Neural progenitor cell (in vitro differentiated cells): ENCODE measurements at regions not wholly inside any gene's neighbourhood (a gene's known extent, or its start where the extent isn't known, plus 50 kb on each side); places are given as distances from the start of the nearest gene placed in this dataset.

ENCODE experiments used
- DNase-seq: peaks from one replicate; pipeline ENCODE4 v3.0.0-alpha.2; 2016; ENCODE audit warnings: low spot score
- H2AFZ ChIP-seq: fragments of 200-600 bp; sonication (generic); replicated peaks from 2 replicates; pipeline ENCODE4 v1.6.1; 2016; ENCODE audit warnings: antibody characterized with exemption
- H3F3A ChIP-seq: fragments of 200-600 bp; sonication (generic); 2 replicates; pipeline ENCODE4 v1.6.1; 2016; ENCODE audit warnings: antibody characterized with exemption, low read depth
- H3K27ac ChIP-seq: fragments of 200-600 bp; sonication (generic); 2 replicates; pipeline ENCODE4 v1.5.1; 2016; ENCODE audit warnings: mild to moderate bottlenecking
- H3K27me3 ChIP-seq: fragments of 200-600 bp; sonication (generic); 2 replicates; pipeline ENCODE4 v1.6.1; 2016; ENCODE audit warnings: mild to moderate bottlenecking, moderate library complexity
- H3K36me3 ChIP-seq: fragments of 200-600 bp; sonication (generic); 2 replicates; pipeline ENCODE4 v1.5.1; 2016
- H3K4me1 ChIP-seq: fragments of 200-600 bp; sonication (generic); 2 replicates; pipeline ENCODE4 v1.6.1; 2016; ENCODE audit warnings: mixed run types
- H3K4me2 ChIP-seq: fragments of 200-600 bp; sonication (generic); 2 replicates; pipeline ENCODE4 v1.6.1; 2016
- H3K4me3 ChIP-seq: fragments of 200-600 bp; sonication (generic); 2 replicates; pipeline ENCODE4 v1.5.1; 2016
- H3K79me2 ChIP-seq: fragments of 200-600 bp; sonication (generic); 2 replicates; pipeline ENCODE4 v1.6.1; 2016; ENCODE audit warnings: low read depth
- H3K9ac ChIP-seq: fragments of 200-600 bp; sonication (generic); 2 replicates; pipeline ENCODE4 v1.6.1; 2016
- H3K9me3 ChIP-seq: fragments of 200-600 bp; sonication (generic); 2 replicates; pipeline ENCODE4 v1.5.1; 2016; ENCODE audit warnings: low read depth
- H4K20me1 ChIP-seq: fragments of 200-600 bp; sonication (generic); 2 replicates; pipeline ENCODE4 v1.6.1; 2016; ENCODE audit warnings: low read depth
- H3K27ac Mint-ChIP-seq: 3 replicates; pipeline ENCODE4 v1.8.0; 2021; ENCODE audit warnings: mixed read lengths
- H3K27me3 Mint-ChIP-seq: 2 replicates; pipeline ENCODE4 v1.8.0; 2022; ENCODE audit warnings: low read depth, mild to moderate bottlenecking, inconsistent platforms, moderate library complexity, mixed read lengths; ENCODE audit not compliant: insufficient read depth
- H3K36me3 Mint-ChIP-seq: 3 replicates; pipeline ENCODE4 v1.8.0; 2021; ENCODE audit warnings: mixed read lengths
- H3K4me1 Mint-ChIP-seq: 3 replicates; pipeline ENCODE4 v1.8.0; 2021; ENCODE audit warnings: mixed read lengths
- H3K4me3 Mint-ChIP-seq: 3 replicates; pipeline ENCODE4 v1.8.0; 2021; ENCODE audit warnings: mild to moderate bottlenecking, moderate library complexity, mixed read lengths
- H3K9me3 Mint-ChIP-seq: 3 replicates; pipeline ENCODE4 v1.8.0; 2020; ENCODE audit warnings: mixed read lengths
- EZH2 ChIP-seq: fragments of 200-600 bp; sonication (generic); IDR thresholded peaks from 2 replicates; pipeline ENCODE4 v1.6.1; 2017; ENCODE audit warnings: antibody characterized with exemption, mild to moderate bottlenecking, moderate library complexity
- EZH2phosphoT487 ChIP-seq: fragments of 200-600 bp; sonication (generic); IDR thresholded peaks from 2 replicates; pipeline ENCODE4 v1.6.1; 2017; ENCODE audit warnings: antibody characterized with exemption
- TF ChIP-seq, protein P1 (sequence below): fragments of 200-600 bp; sonication (generic); IDR thresholded peaks from 2 replicates; pipeline ENCODE4 v1.5.1; 2017; ENCODE audit warnings: antibody characterized with exemption, mild to moderate bottlenecking

- no peaks in the 10 kb centered on the region for H3K79me2 ChIP-seq
- no peak overlapping the region for H3K27ac Mint-ChIP-seq
Observed at GRCh38 chr15:45751629-45752028, 116.8 kb downstream of the SQOR start.

GRCh38 chr15:45759936-45760335, 125.1 kb downstream of the SQOR start:
- Histone ChIP-seq H3K9me3 (no peaks in the 10 kb centered on the region), H3F3A (peaks cover 17% of the 10 kb centered on the region), H3K79me2 (no peaks in the 10 kb centered on the region), H3K4me1 (peaks cover 17% of the 10 kb centered on the region), H4K20me1 (no peaks in the 10 kb centered on the region), H3K4me3 (peak overlapping the region; percentile 2), H3K4me2 (peak overlapping the region; percentile 44), H2AFZ (no peak overlapping the region), H3K36me3 (no peaks in the 10 kb centered on the region), H3K9ac (no peak overlapping the region), H3K27ac (peak overlapping the region; percentile 48), H3K27me3 (no peaks in the 10 kb centered on the region)
- Mint-ChIP-seq H3K27me3 (peaks cover 2% of the 10 kb centered on the region), H3K4me3 (no peak overlapping the region), H3K36me3 (no peaks in the 10 kb centered on the region), H3K4me1 (peaks cover 21% of the 10 kb centered on the region), H3K27ac (peak overlapping the region; percentile 61), H3K9me3 (peaks cover 21% of the 10 kb centered on the region)
- DNase-seq, result peak; percentile 70
- peak; percentile 27 for TF ChIP-seq EZH2phosphoT487
- TF ChIP-seq, protein P1, sequence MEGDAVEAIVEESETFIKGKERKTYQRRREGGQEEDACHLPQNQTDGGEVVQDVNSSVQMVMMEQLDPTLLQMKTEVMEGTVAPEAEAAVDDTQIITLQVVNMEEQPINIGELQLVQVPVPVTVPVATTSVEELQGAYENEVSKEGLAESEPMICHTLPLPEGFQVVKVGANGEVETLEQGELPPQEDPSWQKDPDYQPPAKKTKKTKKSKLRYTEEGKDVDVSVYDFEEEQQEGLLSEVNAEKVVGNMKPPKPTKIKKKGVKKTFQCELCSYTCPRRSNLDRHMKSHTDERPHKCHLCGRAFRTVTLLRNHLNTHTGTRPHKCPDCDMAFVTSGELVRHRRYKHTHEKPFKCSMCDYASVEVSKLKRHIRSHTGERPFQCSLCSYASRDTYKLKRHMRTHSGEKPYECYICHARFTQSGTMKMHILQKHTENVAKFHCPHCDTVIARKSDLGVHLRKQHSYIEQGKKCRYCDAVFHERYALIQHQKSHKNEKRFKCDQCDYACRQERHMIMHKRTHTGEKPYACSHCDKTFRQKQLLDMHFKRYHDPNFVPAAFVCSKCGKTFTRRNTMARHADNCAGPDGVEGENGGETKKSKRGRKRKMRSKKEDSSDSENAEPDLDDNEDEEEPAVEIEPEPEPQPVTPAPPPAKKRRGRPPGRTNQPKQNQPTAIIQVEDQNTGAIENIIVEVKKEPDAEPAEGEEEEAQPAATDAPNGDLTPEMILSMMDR, result no peak

More at GRCh38 chr15:45751629-45752028, 116.8 kb downstream of the SQOR start:
- H3K36me3 ChIP-seq, result no peaks in the 10 kb centered on the region
- no peak overlapping the region for H2AFZ ChIP-seq
- no peak for DNase-seq
- no peak for TF ChIP-seq EZH2
- TF ChIP-seq EZH2phosphoT487, result no peak
- TF ChIP-seq, protein P1, result no peak
- no peaks in the 10 kb centered on the region for H3K4me1 ChIP-seq
- Mint-ChIP-seq H3K27me3 (no peaks in the 10 kb centered on the region), H3K4me3 (no peak overlapping the region), H3K36me3 (no peaks in the 10 kb centered on the region), H3K4me1 (no peaks in the 10 kb centered on the region), H3K9me3 (peaks cover 22% of the 10 kb centered on the region)
- no peak overlapping the region for H3K4me2 ChIP-seq
- no peak overlapping the region for H3K27ac ChIP-seq
- no peaks in the 10 kb centered on the region for H3K9me3 ChIP-seq
- H3K9ac ChIP-seq, result no peak overlapping the region
- no peak overlapping the region for H3K4me3 ChIP-seq
- H4K20me1 ChIP-seq, result no peaks in the 10 kb centered on the region
- no peaks in the 10 kb centered on the region for H3F3A ChIP-seq
- H3K27me3 ChIP-seq, result no peaks in the 10 kb centered on the region

GRCh38 chr15:45762726-45763125, 127.9 kb downstream of the SQOR start:
- Histone ChIP-seq H3F3A (peaks cover 17% of the 10 kb centered on the region), H3K79me2 (no peaks in the 10 kb centered on the region), H3K4me1 (peaks cover 17% of the 10 kb centered on the region), H2AFZ (no peak overlapping the region), H3K4me2 (no peak overlapping the region), H3K27ac (no peak overlapping the region), H4K20me1 (no peaks in the 10 kb centered on the region), H3K9ac (no peak overlapping the region), H3K27me3 (no peaks in the 10 kb centered on the region), H3K36me3 (no peaks in the 10 kb centered on the region), H3K4me3 (no peak overlapping the region), H3K9me3 (no peaks in the 10 kb centered on the region)
- Mint-ChIP-seq H3K4me3 (no peak overlapping the region), H3K27ac (peak overlapping the region; percentile 32), H3K27me3 (peaks cover 2% of the 10 kb centered on the region), H3K36me3 (no peaks in the 10 kb centered on the region), H3K4me1 (peaks cover 21% of the 10 kb centered on the region), H3K9me3 (peaks cover 6% of the 10 kb centered on the region)
- no peak for TF ChIP-seq EZH2phosphoT487
- TF ChIP-seq, protein P1, result no peak
- TF ChIP-seq EZH2, result no peak
- DNase-seq, result no peak
